H1 (cell line): ENCODE measurements at regions not wholly inside any gene's neighbourhood (a gene's known extent, or its start where the extent isn't known, plus 50 kb on each side); places are given as distances from the start of the nearest gene placed in this dataset.

Experiments used
- CTCF ChIA-PET: fragments of 300-600 bp; sonication (Branson Sonifier 250); formaldehyde crosslinking; loops from one replicate; lab custom pipeline; 2021; ENCODE audit not compliant: partially characterized antibody; lab: Charles Lee
- POLR2A ChIA-PET: fragments of 300-600 bp; sonication (Branson Sonifier 250); formaldehyde crosslinking; loops from one replicate; lab custom pipeline; 2021; ENCODE audit warnings: inconsistent platforms; ENCODE audit not compliant: partially characterized antibody; lab: Charles Lee
- DNase-seq, 2 experiments: peaks; one replicate each; pipeline versions ENCODE4 v3.0.0 to v3.0.0-alpha.2; 2010 to 2022; ENCODE audit warnings: low spot score in 2 of 2, low read depth in 1 of 2, mixed read lengths in 1 of 2
- FAIRE-seq: peaks from 2 replicates; lab custom pipeline; 2011; peaks lifted over from hg19 to GRCh38; lab: Jason Lieb, UNC
- H2AFZ ChIP-seq: 2 replicates; pipeline ENCODE4 v1.8.1; 2012; ENCODE audit warnings: low read length, inconsistent platforms
- H2AK5ac ChIP-seq: 2 replicates; pipeline ENCODE4 v1.6.1; 2013; ENCODE audit warnings: low read depth, low read length
- H2BK120ac ChIP-seq: replicated peaks from 2 replicates; pipeline ENCODE3; 2013; ENCODE audit warnings: low read depth, low read length, inconsistent platforms
- H2BK12ac ChIP-seq: 2 replicates; pipeline ENCODE4 v1.6.1; 2013; ENCODE audit warnings: low read depth, low read length
- H2BK15ac ChIP-seq: 2 replicates; pipeline ENCODE4 v1.6.1; 2013; ENCODE audit warnings: low read length
- H2BK20ac ChIP-seq: 2 replicates; pipeline ENCODE4 v1.6.1; 2013; ENCODE audit warnings: low read length
- H2BK5ac ChIP-seq: 2 replicates; pipeline ENCODE4 v1.6.1; 2013; ENCODE audit warnings: low read depth, low read length
- H3K14ac ChIP-seq: 2 replicates; pipeline ENCODE4 v1.6.1; 2013; ENCODE audit warnings: inconsistent platforms; ENCODE audit not compliant: insufficient read length
- H3K18ac ChIP-seq: 2 replicates; pipeline ENCODE4 v1.6.1; 2013; ENCODE audit warnings: low read length; ENCODE audit errors: extremely low read depth
- H3K23ac ChIP-seq: 2 replicates; pipeline ENCODE4 v1.6.1; 2013; ENCODE audit warnings: inconsistent platforms; ENCODE audit not compliant: insufficient read length
- H3K23me2 ChIP-seq: 2 replicates; pipeline ENCODE4 v1.6.1; 2013; ENCODE audit warnings: low read depth, low read length
- H3K27ac ChIP-seq: 2 replicates; pipeline ENCODE4 v1.6.1; 2011; ENCODE audit warnings: low read depth, low read length, inconsistent platforms
- H3K27me3 ChIP-seq, 4 experiments: replicated peaks in 1 of 4; 1 replicate in 1 of 4; 2 replicates in 3 of 4; pipeline versions ENCODE4 v1.6.1 to v1.8.1; 2011 to 2013; ENCODE audit warnings: low read length in 3 of 4, mild to moderate bottlenecking in 3 of 4, inconsistent platforms in 2 of 4, mixed read lengths in 2 of 4, moderate library complexity in 1 of 4; ENCODE audit not compliant: control insufficient read depth in 3 of 4, insufficient read depth in 3 of 4; ENCODE audit errors: extremely low read depth in 1 of 4
- H3K36me3 ChIP-seq, 4 experiments: 2 replicates each; pipeline versions ENCODE4 v1.6.1 to v1.8.1; 2011 to 2013; ENCODE audit warnings: mild to moderate bottlenecking in 4 of 4, low read length in 3 of 4, moderate library complexity in 2 of 4, control low read depth in 1 of 4, inconsistent platforms in 1 of 4; ENCODE audit not compliant: insufficient read depth in 4 of 4, control insufficient read depth in 2 of 4
- H3K4ac ChIP-seq: replicated peaks from 2 replicates; pipeline ENCODE3; 2013; ENCODE audit warnings: low read length, low read depth, mixed read lengths, inconsistent platforms; ENCODE audit not compliant: insufficient read length
- H3K4me1 ChIP-seq, 4 experiments: replicated peaks in 1 of 4; 1 replicate in 1 of 4; 2 replicates in 3 of 4; pipeline versions ENCODE4 v1.6.1 to v1.8.1; 2011 to 2013; ENCODE audit warnings: low read length in 3 of 4, inconsistent platforms in 2 of 4, mixed read lengths in 1 of 4; ENCODE audit not compliant: insufficient read depth in 4 of 4, control insufficient read depth in 3 of 4
- H3K4me2 ChIP-seq, 2 experiments: 2 replicates each; pipeline versions ENCODE4 v1.6.1 to v1.8.1; 2011 to 2013; ENCODE audit warnings: low read depth in 2 of 2, low read length in 2 of 2, control low read depth in 1 of 2, inconsistent platforms in 1 of 2, mild to moderate bottlenecking in 1 of 2; ENCODE audit not compliant: insufficient read depth in 1 of 2
- H3K4me3 ChIP-seq, 4 experiments: fragments of 200-600, 300-600 bp in 1 of 4; sonication (generic), shearing (Covaris generic), sonication (Bioruptor Twin) in 1 of 4; 2 replicates each; pipeline versions ENCODE4 v1.5.1 to v1.8.1; 2011 to 2016; ENCODE audit warnings: low read length in 4 of 4, low read depth in 3 of 4, control low read depth in 2 of 4, inconsistent platforms in 2 of 4, mild to moderate bottlenecking in 2 of 4, mixed read lengths in 1 of 4, moderate library complexity in 1 of 4; ENCODE audit not compliant: insufficient read depth in 2 of 4; ENCODE audit errors: extremely low read depth in 1 of 4
- H3K56ac ChIP-seq: replicated peaks from 2 replicates; pipeline ENCODE3; 2013; ENCODE audit warnings: low read depth, mild to moderate bottlenecking, mixed read lengths, low read length, inconsistent platforms; ENCODE audit not compliant: insufficient read length
- H3K79me1 ChIP-seq: 2 replicates; pipeline ENCODE4 v1.6.1; 2013; ENCODE audit warnings: low read depth, low read length, control low read depth
- H3K79me2 ChIP-seq, 2 experiments: 2 replicates each; pipeline versions ENCODE4 v1.6.1 to v1.8.1; 2012 to 2013; ENCODE audit warnings: low read length in 2 of 2, mild to moderate bottlenecking in 2 of 2, inconsistent platforms in 1 of 2; ENCODE audit not compliant: insufficient read depth in 2 of 2, control insufficient read depth in 1 of 2
- H3K9ac ChIP-seq, 4 experiments: replicated peaks in 1 of 4; 1 replicate in 1 of 4; 2 replicates in 3 of 4; pipeline versions ENCODE4 v1.6.1 to v1.8.1; 2011 to 2013; ENCODE audit warnings: low read depth in 3 of 4, low read length in 3 of 4, control low read depth in 2 of 4, mild to moderate bottlenecking in 2 of 4, moderate library complexity in 2 of 4, inconsistent platforms in 1 of 4; ENCODE audit errors: extremely low read depth in 1 of 4
- H3K9me3 ChIP-seq, 2 experiments: 2 replicates each; pipeline versions ENCODE4 v1.6.1 to v1.8.1; 2012 to 2013; ENCODE audit warnings: mild to moderate bottlenecking in 2 of 2, moderate library complexity in 2 of 2, control low read depth in 1 of 2, inconsistent platforms in 1 of 2, low read depth in 1 of 2, low read length in 1 of 2, mixed read lengths in 1 of 2; ENCODE audit not compliant: insufficient read depth in 2 of 2
- H4K20me1 ChIP-seq, 2 experiments: replicated peaks in 1 of 2; 2 replicates each; pipeline versions ENCODE3 to v1.8.1; 2011 to 2013; ENCODE audit warnings: inconsistent platforms in 2 of 2, low read length in 2 of 2, mild to moderate bottlenecking in 1 of 2; ENCODE audit not compliant: insufficient read depth in 2 of 2, control insufficient read depth in 1 of 2
- H4K5ac ChIP-seq: 2 replicates; pipeline ENCODE4 v1.6.1; 2013; ENCODE audit warnings: low read length, low read depth, mixed read lengths, inconsistent platforms; ENCODE audit not compliant: insufficient read length
- H4K8ac ChIP-seq: 2 replicates; pipeline ENCODE4 v1.8.0; 2013; ENCODE audit warnings: mild to moderate bottlenecking, moderate library complexity, low read length, inconsistent platforms; ENCODE audit not compliant: insufficient read depth; ENCODE audit errors: extremely low read depth
- H4K91ac ChIP-seq: replicated peaks from 2 replicates; pipeline ENCODE3; 2013; ENCODE audit warnings: low read length, mixed read lengths, inconsistent platforms; ENCODE audit not compliant: insufficient read length
- ATF3 ChIP-seq: IDR thresholded peaks from 2 replicates; pipeline ENCODE4 v1.6.1; 2011; ENCODE audit warnings: low read depth, mild to moderate bottlenecking, low read length; ENCODE audit not compliant: insufficient read depth
- BACH1 ChIP-seq: IDR thresholded peaks from 2 replicates; pipeline ENCODE4 v1.6.1; 2012; ENCODE audit warnings: low read length, improper control_type of control experiment
- CBX5 ChIP-seq: fragments of 300-800, 300-1000 bp; sonication (generic); IDR thresholded peaks from 2 replicates; pipeline ENCODE4 v1.7.1; 2016; ENCODE audit warnings: antibody characterized with exemption, low read length, low read depth
- CBX8 ChIP-seq: fragments of 300-800, 300-1000 bp; sonication (generic); IDR thresholded peaks from 2 replicates; pipeline ENCODE4 v1.7.1; 2016; ENCODE audit warnings: low read depth, low read length, borderline replicate concordance
- EP300 ChIP-seq, 2 experiments: IDR thresholded peaks; 1 replicate in 1 of 2; 2 replicates in 1 of 2; pipeline ENCODE4 v1.6.1; 2011 to 2012; ENCODE audit warnings: low read depth in 2 of 2, low read length in 2 of 2, mild to moderate bottlenecking in 2 of 2, borderline replicate concordance in 1 of 2, inconsistent platforms in 1 of 2, moderate library complexity in 1 of 2
- EZH2 ChIP-seq: fragments of 200-600 bp; sonication (generic); IDR thresholded peaks from 2 replicates; pipeline ENCODE4 v1.7.1; 2012; ENCODE audit warnings: low read depth, mild to moderate bottlenecking, moderate library complexity, low read length, inconsistent platforms; ENCODE audit not compliant: severe bottlenecking
- GTF2F1 ChIP-seq: IDR thresholded peaks from 2 replicates; pipeline ENCODE4 v1.6.1; 2012; ENCODE audit warnings: low read depth, low read length, improper control_type of control experiment, borderline replicate concordance
- HDAC2 ChIP-seq, 2 experiments: fragments of 300-600 bp in 1 of 2; sonication (generic) in 1 of 2; IDR thresholded peaks; 2 replicates each; pipeline ENCODE4 v1.6.1; 2011 to 2012; ENCODE audit warnings: low read depth in 2 of 2, low read length in 2 of 2, mild to moderate bottlenecking in 2 of 2, moderate library complexity in 2 of 2, borderline replicate concordance in 1 of 2, inconsistent platforms in 1 of 2
- HDAC6 ChIP-seq: IDR thresholded peaks from one replicate; pipeline ENCODE4 v1.7.1; 2012; ENCODE audit warnings: low read depth, mild to moderate bottlenecking, inconsistent platforms, low read length, moderate library complexity
- KDM5A ChIP-seq: fragments of 200-600 bp; IDR thresholded peaks from 2 replicates; pipeline ENCODE4 v1.7.1; 2012; ENCODE audit warnings: mild to moderate bottlenecking, low read length, inconsistent platforms, mixed read lengths
- SIN3A ChIP-seq, 2 experiments: IDR thresholded peaks in 1 of 2; conservative IDR thresholded peaks in 1 of 2; 2 replicates each; pipeline ENCODE4 v1.6.1; 2011 to 2012; ENCODE audit warnings: low read length in 2 of 2, improper control_type of control experiment in 1 of 2, low read depth in 1 of 2, mild to moderate bottlenecking in 1 of 2
- SP4 ChIP-seq: IDR thresholded peaks from 2 replicates; pipeline ENCODE4 v1.6.1; 2012; ENCODE audit warnings: low read length, inconsistent platforms
- TAF7 ChIP-seq: optimal IDR thresholded peaks from 2 replicates; pipeline ENCODE3; 2011; ENCODE audit warnings: low read depth, mild to moderate bottlenecking, inconsistent platforms, low read length, moderate library complexity, borderline replicate concordance
- YY1 ChIP-seq: IDR thresholded peaks from 2 replicates; pipeline ENCODE4 v1.6.1; 2011; ENCODE audit warnings: low read depth, mild to moderate bottlenecking, low read length
- WGBS, 2 experiments: shearing (Covaris generic) in 1 of 2; methylation state at CpG; one replicate each; pipeline versions ENCODE4 v1.1.6 to v1.1.7; 2013 to 2015; ENCODE audit warnings: low lambda C conversion rate in 2 of 2, mixed read lengths in 2 of 2, inconsistent platforms in 1 of 2, low coverage in 1 of 2, missing lambda C conversion rate in 1 of 2; ENCODE audit not compliant: insufficient replicate concordance in 2 of 2, insufficient coverage in 1 of 2, insufficient read length in 1 of 2; ENCODE audit errors: extremely low coverage in 1 of 2, missing lambda C conversion rate in 1 of 2; 5-methylcytosine and 5-hydroxymethylcytosine counted together

- Histone ChIP-seq H2BK5ac (no peak overlapping the region), H2BK15ac (no peak overlapping the region), H3K4me1 (no peaks in the 10 kb centered on the region), H3K23me2 (no peaks in the 10 kb centered on the region), H3K79me2 (no peaks in the 10 kb centered on the region), H3K27ac (no peak overlapping the region), H3K18ac (no peak overlapping the region), H4K8ac (no peak overlapping the region), H3K79me1 (no peaks in the 10 kb centered on the region), H2BK12ac (no peak overlapping the region), H2BK120ac (no peak overlapping the region), H3K23ac (no peak overlapping the region), H3K9ac (no peak overlapping the region), H3K14ac (no peak overlapping the region), H2AFZ (no peak overlapping the region), H2AK5ac (no peak overlapping the region), H4K20me1 (no peaks in the 10 kb centered on the region), H4K5ac (no peak overlapping the region), H3K36me3 (no peaks in the 10 kb centered on the region), H2BK20ac (no peak overlapping the region), H3K4ac (no peak overlapping the region), H3K9me3 (no peaks in the 10 kb centered on the region), H4K91ac (no peak overlapping the region), H3K4me2 (no peak overlapping the region), H3K56ac (no peak overlapping the region), H3K27me3 (peaks cover 0 to 1% (median 0%) of the 10 kb centered on the region in 4 experiments; a peak in 1 of 7 replicates), H3K4me3 (no peak overlapping the region)
- FAIRE-seq (no peak), DNase-seq (no peak)
- CTCF ChIA-PET = no interaction called here
- 81% methylated on average over 3 of the region's 3 CpGs; no CpG with 5 or more reads in 1 of the 2 experiments for WGBS, 2 experiments
- POLR2A ChIA-PET = no interaction called here
- TF ChIP-seq HDAC6 (no peak), KDM5A (no peak), EZH2 (no peak), GTF2F1 (no peak), ATF3 (no peak), CBX8 (no peak), CBX5 (no peak), YY1 (no peak), SIN3A (conservative IDR thresholded peaks at IDR 0.05 in 1 of 2, IDR thresholded peaks at IDR 0.05 in 1 of 2; ENCODE audit: low read depth in 1 of 2, low read length in 2 of 2) (no peak), TAF7 (no peak), SP4 (no peak), HDAC2 (IDR thresholded peaks at IDR 0.05; ENCODE audit: borderline replicate concordance in 1 of 2, low read depth in 2 of 2, low read length in 2 of 2) (no peak), BACH1 (no peak), EP300 (IDR thresholded peaks at IDR 0.05; ENCODE audit: borderline replicate concordance in 1 of 2, low read depth in 2 of 2, low read length in 2 of 2) (no peak)
These were observed 87.3 kb upstream of the WDR1 start for GRCh38 chr4:10203851-10204250.
